Mammary epithelial cell (primary cell): ENCODE measurements at regions not wholly inside any gene's neighbourhood (a gene's known extent, or its start where the extent isn't known, plus 50 kb on each side); places are given as distances from the start of the nearest gene placed in this dataset.

Experiments
- CTCF ChIP-seq, 2 donors: IDR thresholded peaks in 1 of 2; conservative IDR thresholded peaks in 1 of 2; 2 replicates each; pipeline ENCODE4 v1.5.1; 2011 to 2012; ENCODE audit warnings: inconsistent platforms in 2 of 2, low read length in 2 of 2, mild to moderate bottlenecking in 2 of 2, control low read depth in 1 of 2, low read depth in 1 of 2; ENCODE audit not compliant: insufficient read depth in 1 of 2; ENCODE audit errors: extremely low read depth in 1 of 2
- EZH2 ChIP-seq: IDR thresholded peaks from 2 replicates; pipeline ENCODE4 v1.6.1; 2012; ENCODE audit warnings: low read length, inconsistent platforms, borderline replicate concordance

GRCh38 chr12:118870551-118870950 is 110.8 kb upstream of the SRRM4 start:
- TF ChIP-seq EZH2 (no peak), CTCF (conservative IDR thresholded peaks at IDR 0.05 in 1 of 2, IDR thresholded peaks at IDR 0.05 in 1 of 2; ENCODE audit: extremely low read depth in 1 of 2, insufficient read depth in 1 of 2, low read depth in 1 of 2, low read length in 2 of 2) (no peak)
